Neural cell (in vitro differentiated cells): ENCODE measurements at regions not wholly inside any gene's neighbourhood (a gene's known extent, or its start where the extent isn't known, plus 50 kb on each side); places are given as distances from the start of the nearest gene placed in this dataset.

Experiments
- H2AFZ ChIP-seq: fragments of 200-600, 300-800 bp; sonication (generic), shearing (Covaris generic); 2 replicates; pipeline ENCODE4 v1.6.0; 2014; ENCODE audit warnings: low read depth, mild to moderate bottlenecking, antibody characterized with exemption, low read length, moderate library complexity
- H3F3A ChIP-seq: fragments of 200-600 bp; shearing (Covaris generic); 2 replicates; pipeline ENCODE4 v1.6.1; 2016; ENCODE audit warnings: mild to moderate bottlenecking, moderate library complexity, mixed read lengths, antibody characterized with exemption, low read length; ENCODE audit not compliant: insufficient read depth, poor library complexity, severe bottlenecking
- H3K27ac ChIP-seq: fragments of 200-600, 300-800 bp; sonication (generic), shearing (Covaris generic); 2 replicates; pipeline ENCODE4 v1.5.1; 2014; ENCODE audit warnings: mild to moderate bottlenecking, low read length, moderate library complexity
- H3K27me3 ChIP-seq: fragments of 300-800, 200-600 bp; sonication (generic), shearing (Covaris generic); 2 replicates; pipeline ENCODE4 v1.6.0; 2014; ENCODE audit warnings: mild to moderate bottlenecking, low read depth, low read length, moderate library complexity; ENCODE audit not compliant: insufficient read depth
- H3K36me3 ChIP-seq: fragments of 300-800, 200-600 bp; sonication (generic), shearing (Covaris generic); 2 replicates; pipeline ENCODE4 v1.5.1; 2014; ENCODE audit warnings: mild to moderate bottlenecking, antibody characterized with exemption, low read length, moderate library complexity; ENCODE audit not compliant: insufficient read depth
- H3K4me2 ChIP-seq: fragments of 300-800, 200-600 bp; sonication (generic), shearing (Covaris generic); 2 replicates; pipeline ENCODE4 v1.6.0; 2014; ENCODE audit warnings: mild to moderate bottlenecking, low read length
- H3K4me3 ChIP-seq: fragments of 300-800, 200-600 bp; sonication (generic), shearing (Covaris generic); 2 replicates; pipeline ENCODE4 v1.5.1; 2014; ENCODE audit warnings: mild to moderate bottlenecking, low read length, moderate library complexity
- H3K79me2 ChIP-seq: fragments of 200-600 bp; shearing (Covaris generic); replicated peaks from 2 replicates; pipeline ENCODE4 v1.6.0; 2014; ENCODE audit warnings: mild to moderate bottlenecking, low read length, moderate library complexity; ENCODE audit not compliant: insufficient read depth
- H3K9ac ChIP-seq: fragments of 300-800, 200-600 bp; sonication (generic), shearing (Covaris generic); 2 replicates; pipeline ENCODE4 v1.6.1; 2016; ENCODE audit warnings: mild to moderate bottlenecking, low read length, mixed read lengths
- H3K9me2 ChIP-seq: fragments of 200-600 bp; shearing (Covaris generic); 2 replicates; pipeline ENCODE4 v1.6.1; 2016; ENCODE audit warnings: mild to moderate bottlenecking, low read length, mixed read lengths; ENCODE audit not compliant: insufficient read depth
- H3K9me3 ChIP-seq: fragments of 200-600, 300-800 bp; sonication (generic), shearing (Covaris generic); 2 replicates; pipeline ENCODE4 v1.6.1; 2016; ENCODE audit warnings: mild to moderate bottlenecking, mixed run types, low read length, moderate library complexity, mixed read lengths
- H4K20me1 ChIP-seq: fragments of 200-600 bp; shearing (Covaris generic); 2 replicates; pipeline ENCODE4 v1.6.1; 2016; ENCODE audit warnings: mild to moderate bottlenecking, mixed run types; ENCODE audit not compliant: insufficient read depth
- CTCF ChIP-seq: fragments of 450-650 bp; IDR thresholded peaks from 2 replicates; pipeline ENCODE4 v1.5.1; 2014; ENCODE audit warnings: antibody characterized with exemption, mild to moderate bottlenecking, moderate library complexity; ENCODE audit not compliant: poor library complexity, severe bottlenecking
- EP300 ChIP-seq: fragments of 450-650 bp; conservative IDR thresholded peaks from 2 replicates; pipeline ENCODE4 v1.6.1; 2014; ENCODE audit warnings: antibody characterized with exemption, mild to moderate bottlenecking, moderate library complexity; ENCODE audit not compliant: poor library complexity, severe bottlenecking
- EZH2 ChIP-seq: fragments of 200-600, 300-800 bp; shearing (Covaris generic), sonication (generic); IDR thresholded peaks from 2 replicates; pipeline ENCODE4 v1.6.1; 2014; ENCODE audit warnings: antibody characterized with exemption, low read length, borderline replicate concordance, mild to moderate bottlenecking; ENCODE audit not compliant: insufficient read depth, poor library complexity, severe bottlenecking
- MXI1 ChIP-seq: fragments of 450-650 bp; conservative IDR thresholded peaks from 2 replicates; pipeline ENCODE4 v1.6.1; 2014; ENCODE audit warnings: antibody characterized with exemption, mild to moderate bottlenecking; ENCODE audit not compliant: poor library complexity, severe bottlenecking
- POLR2AphosphoS5 ChIP-seq: IDR thresholded peaks from 2 replicates; pipeline ENCODE4 v1.6.1; 2012
- RAD21 ChIP-seq: fragments of 450-650 bp; conservative IDR thresholded peaks from 2 replicates; pipeline ENCODE4 v1.6.1; 2014; ENCODE audit warnings: antibody characterized with exemption, mild to moderate bottlenecking, moderate library complexity
- REST ChIP-seq: IDR thresholded peaks from 2 replicates; pipeline ENCODE4 v1.6.1; 2012; ENCODE audit warnings: borderline replicate concordance
- SMC3 ChIP-seq: fragments of 450-650 bp; conservative IDR thresholded peaks from 2 replicates; pipeline ENCODE4 v1.6.1; 2014; ENCODE audit warnings: antibody characterized with exemption, mild to moderate bottlenecking, moderate library complexity; ENCODE audit not compliant: poor library complexity
- TAF1 ChIP-seq: IDR thresholded peaks from 2 replicates; pipeline ENCODE4 v1.6.1; 2012; ENCODE audit warnings: low read depth

GRCh38 chr21:32174819-32175218, 104.0 kb downstream of the MIS18A start:
- Histone ChIP-seq H4K20me1 (no peaks in the 10 kb centered on the region), H3K9me2 (no peaks in the 10 kb centered on the region), H3K9ac (no peak overlapping the region), H2AFZ (no peak overlapping the region), H3K27me3 (no peaks in the 10 kb centered on the region), H3K36me3 (no peaks in the 10 kb centered on the region), H3K4me3 (no peak overlapping the region), H3K27ac (no peak overlapping the region), H3K4me2 (no peak overlapping the region), H3K79me2 (no peaks in the 10 kb centered on the region), H3K9me3 (no peaks in the 10 kb centered on the region), H3F3A (no peaks in the 10 kb centered on the region)
- no peak for TF ChIP-seq EZH2

- Histone ChIP-seq H3K4me2 (no peak overlapping the region), H3F3A (no peaks in the 10 kb centered on the region), H2AFZ (no peak overlapping the region), H4K20me1 (no peaks in the 10 kb centered on the region), H3K79me2 (no peaks in the 10 kb centered on the region), H3K27me3 (no peaks in the 10 kb centered on the region), H3K9ac (no peak overlapping the region), H3K9me2 (no peaks in the 10 kb centered on the region), H3K27ac (no peak overlapping the region), H3K9me3 (no peaks in the 10 kb centered on the region), H3K4me3 (no peak overlapping the region), H3K36me3 (no peaks in the 10 kb centered on the region)
- TF ChIP-seq REST (no peak), SMC3 (no peak), MXI1 (no peak), EP300 (no peak), EZH2 (no peak), TAF1 (no peak), RAD21 (no peak), CTCF (no peak), POLR2AphosphoS5 (no peak)
These were observed 105.6 kb downstream of the MIS18A start for GRCh38 chr21:32173121-32173724.

- Histone ChIP-seq H3K9me3 (no peaks in the 10 kb centered on the region), H3K9me2 (no peaks in the 10 kb centered on the region), H3K79me2 (no peaks in the 10 kb centered on the region), H3K27me3 (no peaks in the 10 kb centered on the region), H4K20me1 (no peaks in the 10 kb centered on the region), H3K36me3 (no peaks in the 10 kb centered on the region), H3K27ac (no peak overlapping the region), H2AFZ (no peak overlapping the region), H3K9ac (no peak overlapping the region), H3K4me2 (no peak overlapping the region), H3F3A (no peaks in the 10 kb centered on the region), H3K4me3 (no peak overlapping the region)
- TF ChIP-seq EP300 (no peak), SMC3 (no peak), EZH2 (no peak), CTCF (no peak), MXI1 (no peak), TAF1 (no peak), REST (no peak), RAD21 (no peak), POLR2AphosphoS5 (no peak)
These were observed 106.7 kb downstream of the MIS18A start for GRCh38 chr21:32172106-32172505.
